GM12878 (cell line): ENCODE measurements at regions not wholly inside any gene's neighbourhood (a gene's known extent, or its start where the extent isn't known, plus 50 kb on each side); places are given as distances from the start of the nearest gene placed in this dataset.

ENCODE experiments used
- CBX3 ChIP-seq: fragments of 200-600 bp; sonication (generic); IDR thresholded peaks from 2 replicates; pipeline ENCODE4 v1.6.1; 2016; ENCODE audit warnings: low read depth, borderline replicate concordance
- CTCF ChIP-seq, 3 experiments: IDR thresholded peaks in 2 of 3; conservative IDR thresholded peaks in 1 of 3; 2 replicates each; pipeline ENCODE4 v1.5.1; 2011; ENCODE audit warnings: low read depth in 3 of 3, low read length in 3 of 3, mild to moderate bottlenecking in 3 of 3, control low read depth in 2 of 3, moderate library complexity in 2 of 3, inconsistent platforms in 1 of 3, mixed read lengths in 1 of 3; ENCODE audit not compliant: control insufficient read depth in 2 of 3, insufficient read depth in 1 of 3; ENCODE audit errors: extremely low read depth in 1 of 3
- EZH2 ChIP-seq: IDR thresholded peaks from 2 replicates; pipeline ENCODE4 v1.6.1; 2012; ENCODE audit warnings: low read depth, mild to moderate bottlenecking, control low read depth, inconsistent platforms, low read length, borderline replicate concordance; ENCODE audit not compliant: control insufficient read depth
- HCFC1 ChIP-seq: fragments of 150-350 bp; IDR thresholded peaks from 2 replicates; pipeline ENCODE4 v1.6.1; 2014; ENCODE audit warnings: low read length
- ZNF274 ChIP-seq: IDR thresholded peaks from one replicate; pipeline ENCODE4 v1.8.0; 2011; ENCODE audit not compliant: insufficient read length, insufficient read depth

GRCh38 chr7:34322841-34323240, 335.2 kb upstream of the NPSR1 start:
- no peak for TF ChIP-seq EZH2
- TF ChIP-seq CTCF (IDR thresholded peaks at IDR 0.05 in 2 of 3, conservative IDR thresholded peaks at IDR 0.05 in 1 of 3; ENCODE audit: control insufficient read depth in 2 of 3, extremely low read depth in 1 of 3, insufficient read depth in 1 of 3, low read depth in 3 of 3, low read length in 3 of 3) = no peak
- no peak for TF ChIP-seq ZNF274
- no peak for TF ChIP-seq HCFC1
- TF ChIP-seq CBX3 = no peak
